Superior temporal gyrus (tissue), 1 donor: ENCODE measurements at regions not wholly inside any gene's neighbourhood (a gene's known extent, or its start where the extent isn't known, plus 50 kb on each side); places are given as distances from the start of the nearest gene placed in this dataset.

ENCODE experiments used
- DNase-seq: peaks from one replicate; pipeline ENCODE4 v3.0.0-alpha.2; 2016; ENCODE audit errors: extremely low spot score

DNA sequence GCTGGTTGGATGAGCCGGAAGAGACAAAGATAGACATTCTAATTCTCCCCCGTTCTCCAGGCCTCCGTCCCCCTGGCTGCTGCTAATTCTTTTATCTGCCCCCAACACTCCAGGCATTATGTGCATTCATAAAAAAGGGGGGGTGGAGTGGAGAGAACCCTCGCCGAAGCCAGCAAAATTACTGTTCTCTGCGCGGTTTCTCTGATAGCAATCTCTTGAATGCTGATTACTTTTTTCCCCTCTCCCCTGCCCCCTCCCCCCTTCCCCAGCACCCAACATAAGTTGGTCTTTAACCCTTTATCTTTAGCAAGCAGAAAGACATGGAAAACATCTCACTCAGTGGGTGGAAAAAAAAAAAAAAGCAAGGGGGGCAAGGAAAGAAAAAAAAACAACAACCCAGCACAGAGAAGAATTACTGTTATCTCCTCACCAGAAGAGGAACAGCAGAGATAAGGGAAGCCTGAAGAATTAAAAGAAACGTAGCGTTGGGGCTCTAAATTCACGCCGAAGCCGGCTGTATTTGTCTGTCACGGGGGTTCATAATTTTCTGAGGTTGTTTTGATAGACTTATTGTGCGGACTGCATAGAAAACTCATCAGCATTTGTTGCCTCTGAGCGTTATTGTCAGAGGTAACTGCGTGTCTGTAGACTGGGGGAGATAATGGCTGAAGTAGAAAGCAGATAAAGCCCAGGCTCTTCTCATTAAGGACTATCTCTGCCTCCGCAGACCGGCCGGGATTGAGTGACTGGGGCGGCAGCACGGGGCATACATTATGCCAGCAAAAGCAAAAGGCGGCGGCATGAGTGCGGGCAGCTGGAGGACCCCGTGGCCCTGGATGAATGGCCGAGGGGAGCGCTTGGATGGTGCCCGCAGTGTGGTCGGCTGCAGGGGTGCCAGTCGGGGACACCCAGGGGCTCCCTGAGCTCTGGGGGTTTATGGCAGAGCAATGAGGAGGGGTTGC lies 126.9 kb downstream of the MRM1 start:
- no peak for DNase-seq

DNA sequence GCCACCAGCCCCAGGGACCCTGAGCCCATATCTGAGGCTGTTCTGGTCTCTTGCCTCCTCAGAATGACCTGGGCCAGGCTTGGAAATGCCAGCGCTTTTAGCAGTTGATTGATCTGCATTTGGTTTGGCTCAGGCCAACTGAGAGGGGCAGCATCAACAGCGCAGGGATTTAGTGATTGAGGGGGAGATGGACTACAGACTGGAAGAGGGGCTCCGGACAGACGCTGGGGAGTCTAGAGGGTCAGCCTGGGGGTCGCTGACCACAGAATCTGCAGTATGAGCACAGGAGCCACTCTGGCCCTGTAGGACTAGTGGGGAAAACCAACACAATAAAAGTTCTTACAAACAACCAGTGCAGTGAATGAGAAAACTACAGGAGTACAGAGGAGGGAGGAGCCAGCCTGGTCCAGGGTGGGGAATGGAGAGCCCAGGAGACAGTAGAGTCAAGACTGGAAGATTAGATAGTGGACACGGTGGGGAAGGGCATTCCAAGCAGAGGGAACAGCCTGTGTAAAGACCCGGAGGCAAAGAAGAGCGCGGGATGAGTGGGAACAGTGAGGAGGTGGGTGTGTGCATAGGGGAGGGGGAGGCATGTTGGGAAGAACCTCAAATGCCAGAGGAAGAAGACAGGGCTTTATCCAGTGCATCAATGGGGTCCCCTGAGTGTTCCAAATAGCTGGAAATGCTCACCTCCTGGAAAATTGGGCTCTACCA lies 128.9 kb downstream of the MRM1 start:
- no peak for DNase-seq

DNA sequence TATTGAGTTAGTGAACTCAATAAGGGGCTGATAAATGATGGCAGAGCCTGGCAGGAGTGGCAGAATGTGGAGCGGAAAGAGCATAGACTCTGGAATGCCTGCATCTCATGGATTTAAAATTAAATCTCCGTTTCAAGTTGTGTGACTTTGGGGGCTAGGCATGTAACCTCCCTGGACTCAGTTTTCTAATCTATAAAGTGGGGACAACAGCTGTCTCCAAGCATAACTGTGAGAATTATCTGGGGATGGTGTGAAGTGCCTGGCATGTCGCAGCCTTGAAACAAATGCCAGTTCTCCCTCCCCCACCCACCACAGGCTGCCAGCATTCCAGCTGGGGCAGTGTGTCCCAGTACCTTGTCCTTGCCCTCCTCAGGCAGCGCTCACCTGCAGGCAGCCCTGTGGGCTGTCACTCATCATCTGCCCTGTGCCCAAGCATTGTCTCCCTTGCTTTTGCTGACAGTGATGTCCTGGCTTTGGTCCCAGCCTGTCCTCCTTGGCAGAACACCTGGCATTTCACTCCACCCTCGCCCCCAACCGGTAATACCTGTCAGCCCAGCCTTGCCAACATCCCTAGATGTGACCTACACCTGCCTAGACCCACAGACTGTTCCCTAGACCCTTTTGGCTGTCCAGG lies 129.6 kb downstream of the MRM1 start:
- no peak for DNase-seq

DNA sequence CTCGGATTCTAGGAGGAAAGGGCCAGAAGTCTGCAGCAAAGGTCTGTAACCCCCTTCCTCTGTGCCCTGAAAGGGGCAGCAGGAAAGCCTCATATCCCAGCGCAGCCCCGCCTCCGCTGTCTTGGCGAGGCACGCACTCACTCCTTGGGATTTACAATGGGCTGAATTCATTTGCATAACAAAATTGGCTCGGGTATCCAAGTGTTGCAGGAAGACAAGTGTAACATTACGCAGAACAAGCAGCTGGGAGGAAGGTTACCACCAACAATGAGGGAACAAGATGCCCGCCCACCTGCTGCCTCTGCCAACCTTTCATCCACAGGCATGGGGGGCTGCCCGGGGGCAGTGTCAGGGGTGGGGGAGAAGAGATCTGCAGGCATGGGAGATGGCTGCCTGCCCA lies 130.4 kb downstream of the MRM1 start:
- DNase-seq: no peak

DNA sequence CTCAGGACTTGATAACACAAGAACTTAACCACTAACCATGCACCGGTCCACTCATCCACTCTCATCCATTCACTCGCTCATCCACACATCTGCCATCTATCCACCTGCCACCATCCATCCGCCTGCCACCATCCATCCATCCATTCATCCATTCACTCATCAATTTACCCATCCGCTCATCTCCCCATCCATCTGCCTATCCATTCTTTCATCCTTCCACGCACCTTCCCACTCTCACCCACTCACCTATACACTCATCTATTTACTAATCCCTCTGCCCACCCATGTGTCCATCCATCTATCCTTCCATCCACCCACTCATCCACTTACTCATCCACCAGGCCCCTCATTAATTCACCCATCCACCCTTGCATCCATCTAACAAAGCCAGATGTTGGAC lies 131.0 kb downstream of the MRM1 start:
- no peak for DNase-seq

DNA sequence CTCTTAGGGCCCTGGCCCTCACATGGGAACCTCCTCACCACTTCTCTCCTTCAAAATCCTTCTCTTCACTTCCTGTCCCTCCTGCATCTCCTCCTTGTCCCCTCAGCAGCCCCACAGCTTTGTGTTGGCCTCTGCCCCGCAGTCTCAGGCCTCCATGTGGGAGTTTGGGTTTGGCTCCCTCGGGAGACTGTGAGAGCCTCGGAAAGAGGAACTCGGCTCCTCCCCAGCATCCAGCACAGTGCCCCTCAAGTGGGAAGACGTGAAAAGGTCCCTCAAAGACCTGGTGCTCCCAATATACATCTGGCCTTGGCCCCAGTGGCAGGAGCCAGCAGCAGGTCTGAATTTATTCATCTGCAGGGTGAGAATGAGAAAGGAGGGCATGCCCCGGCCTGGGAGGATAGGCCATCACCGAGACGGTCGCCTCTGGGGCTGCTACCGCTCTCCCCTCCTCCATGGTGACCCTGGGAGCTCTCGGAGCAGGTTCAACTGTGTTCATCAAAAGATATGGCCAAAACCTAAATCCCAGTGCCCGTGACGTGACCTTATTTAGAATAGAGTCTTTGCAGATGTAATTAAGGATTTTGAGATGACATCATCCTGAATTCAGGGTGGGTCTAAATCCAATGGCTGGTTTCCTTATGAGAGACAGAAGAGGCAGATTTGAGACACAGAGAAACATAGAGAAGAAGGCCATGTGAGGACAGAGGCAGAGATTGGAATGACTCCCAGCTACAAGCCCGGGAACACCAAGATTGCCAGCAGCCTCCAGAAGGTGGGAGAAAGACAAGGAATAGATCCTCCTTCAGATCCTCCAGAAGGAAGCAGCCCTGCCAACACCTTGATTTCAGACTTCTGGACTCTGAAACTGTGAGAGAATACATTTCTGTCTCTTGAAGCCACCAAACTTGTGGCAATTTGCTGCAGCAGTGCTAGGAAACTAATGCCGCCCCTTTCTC lies 135.1 kb downstream of the MRM1 start:
- DNase-seq: peak; percentile 66

DNA sequence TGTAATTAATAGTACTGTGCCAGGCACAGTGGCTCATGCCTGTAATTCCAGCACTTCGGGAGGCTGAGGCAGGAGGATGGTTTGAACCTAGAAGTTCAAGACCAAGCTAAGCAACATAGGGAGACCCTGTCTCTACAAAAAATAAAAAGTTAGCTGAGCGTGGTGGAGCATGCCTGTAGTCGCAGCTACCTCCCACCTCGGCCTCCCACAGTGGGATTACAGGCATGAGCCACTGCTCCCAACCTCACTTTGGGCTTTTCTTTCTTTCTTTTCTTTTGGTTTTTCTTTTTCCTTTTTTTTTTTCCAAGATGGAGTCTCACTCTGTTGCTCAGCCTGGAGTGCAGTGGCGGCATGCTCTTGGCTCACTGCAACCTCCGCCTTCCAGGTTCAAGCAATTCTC lies 137.8 kb downstream of the MRM1 start:
- DNase-seq: no peak

DNA sequence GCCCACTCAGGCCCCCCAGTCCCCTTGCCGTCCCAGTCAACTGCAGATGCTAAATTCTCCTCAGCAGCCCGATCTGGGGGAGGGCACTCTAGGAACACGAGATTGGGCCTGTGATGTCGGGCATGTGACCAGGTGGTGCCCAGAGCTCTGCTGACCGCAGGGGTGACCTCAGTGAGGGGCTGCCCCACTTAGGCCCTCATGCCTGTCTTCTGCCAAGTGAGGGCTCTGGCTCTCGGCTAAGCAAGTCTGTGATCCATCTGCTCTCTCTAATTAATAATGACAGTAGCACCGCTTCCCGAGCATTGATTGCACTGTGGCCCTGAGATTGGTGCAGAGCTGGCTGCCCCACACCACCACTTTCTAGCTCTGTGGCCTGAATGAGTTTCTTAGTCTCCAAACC lies 138.8 kb downstream of the MRM1 start:
- no peak for DNase-seq

DNA sequence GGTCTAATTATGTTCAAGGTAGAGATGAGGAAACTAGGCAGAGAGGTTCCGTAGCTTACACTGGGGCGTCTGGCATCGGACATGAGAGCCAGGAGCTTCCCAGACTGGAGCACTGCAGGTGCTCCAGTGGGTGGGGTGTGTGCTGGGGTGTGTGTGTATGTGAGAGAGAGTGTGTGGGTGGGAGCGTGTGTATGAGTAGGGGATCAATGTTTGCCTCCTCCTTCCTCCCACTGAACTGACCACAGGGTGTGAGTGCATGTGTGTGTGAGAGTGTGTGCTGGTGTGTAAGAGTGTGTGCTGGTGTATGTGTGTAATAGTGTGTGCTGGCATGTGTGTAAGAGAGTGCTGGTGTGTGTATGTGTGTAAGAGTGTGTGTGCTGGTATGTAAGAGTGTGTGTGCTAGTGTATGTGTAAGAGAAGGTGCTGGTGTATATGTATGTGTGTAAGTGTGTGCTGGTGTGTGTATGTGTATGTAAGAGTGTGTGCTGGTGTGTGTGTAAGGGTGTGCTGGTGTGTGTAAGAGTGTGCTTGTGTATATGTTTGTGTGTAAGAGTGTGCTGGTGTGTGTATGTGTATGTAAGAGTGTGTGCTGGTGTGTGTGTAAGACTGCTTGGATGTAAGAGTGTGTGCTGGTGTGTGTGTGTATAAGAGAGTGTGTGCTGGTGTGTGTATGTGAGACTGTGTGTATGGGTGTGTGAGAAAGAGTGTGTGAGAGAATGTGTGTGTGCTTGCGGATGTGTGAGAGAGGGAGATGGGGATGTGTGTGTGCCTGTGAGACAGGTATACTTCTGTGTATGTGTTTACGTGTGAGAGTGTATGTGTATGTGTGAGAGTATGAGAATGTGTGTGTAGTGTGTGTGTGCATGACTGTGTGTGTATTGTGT lies 139.9 kb downstream of the MRM1 start:
- no peak for DNase-seq

DNA sequence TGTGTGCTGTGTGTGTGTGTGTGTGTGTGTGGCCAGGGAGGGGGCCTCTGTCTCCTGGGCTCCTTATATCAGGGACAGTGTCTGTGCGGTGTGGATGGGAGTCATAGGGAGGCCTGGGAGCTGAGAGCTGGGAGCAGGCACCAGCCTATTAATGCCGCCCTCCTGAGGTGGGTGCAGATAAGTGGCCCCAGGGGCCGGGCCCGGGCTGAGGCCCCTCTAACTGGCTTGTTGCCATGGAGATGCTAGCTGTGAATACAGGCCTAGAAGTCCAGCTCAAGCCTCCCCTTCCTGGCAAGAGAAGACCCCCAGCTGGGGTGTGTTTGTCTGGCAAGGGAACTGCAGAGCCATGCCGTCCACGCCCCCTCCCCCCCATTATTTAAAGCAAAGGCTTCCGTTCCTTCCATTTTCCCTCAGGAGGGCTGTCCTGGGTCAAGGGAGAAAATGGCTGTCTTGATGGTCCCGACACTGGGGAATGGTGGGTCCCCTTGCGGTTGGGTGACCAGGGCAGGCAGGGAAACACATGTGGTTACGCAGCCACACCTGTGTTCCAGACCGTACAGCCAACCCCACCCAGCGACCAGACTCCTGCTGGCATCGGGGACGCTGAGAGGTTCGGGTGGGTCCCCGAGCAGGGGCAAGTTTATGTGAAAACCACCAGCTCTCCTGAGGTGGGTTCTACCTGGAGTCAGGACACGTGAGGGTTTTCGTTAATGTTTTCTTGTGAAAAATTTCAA lies 141.1 kb downstream of the MRM1 start:
- DNase-seq: no peak

DNA sequence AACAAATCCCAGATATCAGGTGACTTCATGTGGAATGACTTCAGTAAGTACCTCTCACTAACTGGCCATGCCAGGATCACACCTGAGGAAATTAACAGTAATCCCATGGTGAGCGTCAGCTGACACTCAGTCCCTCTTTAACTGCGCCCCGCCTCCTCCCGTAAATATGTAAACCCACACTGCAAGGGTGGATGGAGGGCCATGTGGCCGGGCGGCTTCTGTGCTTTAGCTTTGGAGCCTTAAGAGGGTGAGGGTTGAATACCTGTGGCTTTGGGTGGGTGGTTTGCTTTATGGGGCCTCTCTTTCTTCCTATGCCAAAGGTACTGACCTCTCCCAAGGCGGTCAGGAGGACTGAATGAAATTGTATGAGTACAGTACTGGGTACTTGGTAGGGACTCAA lies 141.7 kb downstream of the MRM1 start:
- no peak for DNase-seq

DNA sequence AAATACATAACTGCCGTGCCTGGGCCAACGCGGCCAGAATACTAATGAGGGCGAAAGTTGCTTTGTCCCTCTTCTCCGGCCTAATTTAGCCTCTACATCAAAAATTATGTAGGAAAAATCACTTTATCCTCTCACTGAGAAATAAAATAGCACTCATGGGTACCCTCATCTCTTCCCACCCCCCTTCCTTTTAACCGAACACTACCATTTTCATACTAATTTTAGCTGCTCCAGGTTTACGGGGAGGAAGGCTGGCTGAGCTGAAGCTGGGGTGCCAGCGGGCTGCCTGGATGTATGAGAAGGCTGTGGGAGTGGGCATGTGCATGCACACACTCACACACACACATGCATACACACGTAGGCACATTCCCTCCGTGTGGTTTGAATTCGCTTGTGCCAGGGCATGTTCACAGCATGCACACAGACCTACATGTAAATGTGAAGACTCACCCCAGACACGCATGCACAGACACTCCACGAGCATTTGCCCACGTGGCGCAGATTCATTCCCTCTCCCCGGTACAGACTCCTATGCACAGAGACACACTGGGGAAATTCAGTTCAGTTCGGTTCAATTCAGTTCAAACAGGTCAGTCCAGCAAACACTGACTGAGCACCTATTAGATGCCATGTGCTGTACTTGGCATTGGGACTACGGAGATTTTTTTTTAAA lies 145.1 kb downstream of the MRM1 start:
- DNase-seq: no peak

DNA sequence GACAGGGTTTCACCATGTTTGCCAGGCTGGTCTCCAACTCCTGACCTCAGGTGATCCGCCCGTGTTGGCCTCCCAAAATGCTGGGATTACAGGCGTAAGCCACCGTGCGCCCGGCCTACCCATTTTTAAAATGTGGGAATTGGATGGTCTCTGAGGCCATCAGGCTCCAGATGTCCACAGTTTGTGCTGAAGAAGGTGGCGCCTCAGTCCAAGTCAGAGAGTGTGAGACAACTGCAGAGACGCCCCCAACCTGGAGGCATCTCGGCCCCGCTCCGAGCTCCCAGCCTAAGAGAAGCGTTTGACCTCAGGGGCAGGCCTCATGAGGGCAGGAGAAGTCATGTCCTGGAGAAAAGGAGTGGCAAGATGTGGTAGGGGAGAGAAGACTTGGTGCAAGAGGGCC lies 146.5 kb downstream of the MRM1 start:
- DNase-seq: no peak

DNA sequence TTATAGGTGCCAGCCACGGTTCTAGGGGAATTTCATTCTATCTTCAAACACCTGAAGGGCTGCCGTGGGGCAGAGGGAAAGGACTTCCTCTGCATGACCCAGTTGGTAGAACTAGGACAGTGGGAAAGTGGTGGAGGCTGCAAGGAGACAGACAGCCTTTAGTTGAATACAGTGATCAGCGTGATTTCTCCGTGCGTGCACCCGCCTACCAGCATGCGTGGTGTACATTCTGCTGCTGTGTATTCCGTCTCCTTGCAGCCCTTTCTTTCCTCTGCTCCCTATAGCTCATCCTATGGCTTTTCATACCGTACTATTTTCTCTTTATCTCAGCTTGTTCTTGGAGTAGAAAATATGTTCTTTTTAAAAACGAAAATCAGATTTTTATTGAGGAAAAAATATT lies 146.9 kb downstream of the MRM1 start:
- DNase-seq: no peak

DNA sequence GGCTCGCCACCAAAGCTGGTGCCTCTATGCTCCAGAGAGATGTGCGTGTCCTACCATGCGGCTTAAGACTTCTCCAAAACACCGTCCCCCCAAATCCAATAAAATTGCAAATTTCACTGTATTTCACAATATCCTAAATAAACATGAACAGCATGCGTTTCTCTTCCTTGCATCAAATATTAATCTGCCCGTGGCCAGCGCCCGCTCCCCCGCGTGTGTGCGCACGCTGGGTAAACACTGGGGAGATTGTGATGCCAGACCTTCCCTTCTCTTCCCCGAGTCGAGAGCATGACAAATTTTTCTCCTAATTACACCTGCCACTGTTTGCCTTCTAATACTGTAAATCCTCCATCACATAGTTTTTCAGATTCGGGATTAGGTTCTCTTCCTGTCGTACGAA lies 148.1 kb downstream of the MRM1 start:
- no peak for DNase-seq

DNA sequence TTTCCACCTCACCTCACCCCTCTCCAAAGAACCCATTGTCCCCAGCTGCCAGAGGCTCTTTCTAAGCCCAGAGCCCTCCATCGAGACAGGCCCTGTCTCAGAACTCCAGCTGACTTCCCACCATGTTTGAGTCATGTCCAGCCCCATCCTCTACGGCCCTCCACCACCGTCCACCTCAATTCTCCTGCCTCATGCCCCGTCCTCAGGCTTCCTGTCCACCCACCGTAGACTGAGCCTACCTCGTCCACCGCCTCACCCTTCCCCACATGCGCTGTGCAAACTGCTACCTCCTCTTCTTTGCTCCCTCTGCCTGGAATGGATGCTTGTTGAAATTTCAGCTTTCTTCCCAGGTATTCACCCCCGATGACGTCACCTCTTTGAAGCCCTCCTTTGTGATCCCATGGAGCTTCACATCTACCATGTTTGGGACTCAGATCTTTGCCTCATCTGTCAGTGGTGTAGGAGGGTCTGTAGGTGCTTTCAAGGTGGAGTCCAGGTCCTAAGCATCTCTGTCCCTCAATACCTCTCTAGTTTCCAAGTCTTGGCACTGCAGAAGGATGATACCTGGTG lies 149.0 kb downstream of the MRM1 start:
- no peak for DNase-seq

DNA sequence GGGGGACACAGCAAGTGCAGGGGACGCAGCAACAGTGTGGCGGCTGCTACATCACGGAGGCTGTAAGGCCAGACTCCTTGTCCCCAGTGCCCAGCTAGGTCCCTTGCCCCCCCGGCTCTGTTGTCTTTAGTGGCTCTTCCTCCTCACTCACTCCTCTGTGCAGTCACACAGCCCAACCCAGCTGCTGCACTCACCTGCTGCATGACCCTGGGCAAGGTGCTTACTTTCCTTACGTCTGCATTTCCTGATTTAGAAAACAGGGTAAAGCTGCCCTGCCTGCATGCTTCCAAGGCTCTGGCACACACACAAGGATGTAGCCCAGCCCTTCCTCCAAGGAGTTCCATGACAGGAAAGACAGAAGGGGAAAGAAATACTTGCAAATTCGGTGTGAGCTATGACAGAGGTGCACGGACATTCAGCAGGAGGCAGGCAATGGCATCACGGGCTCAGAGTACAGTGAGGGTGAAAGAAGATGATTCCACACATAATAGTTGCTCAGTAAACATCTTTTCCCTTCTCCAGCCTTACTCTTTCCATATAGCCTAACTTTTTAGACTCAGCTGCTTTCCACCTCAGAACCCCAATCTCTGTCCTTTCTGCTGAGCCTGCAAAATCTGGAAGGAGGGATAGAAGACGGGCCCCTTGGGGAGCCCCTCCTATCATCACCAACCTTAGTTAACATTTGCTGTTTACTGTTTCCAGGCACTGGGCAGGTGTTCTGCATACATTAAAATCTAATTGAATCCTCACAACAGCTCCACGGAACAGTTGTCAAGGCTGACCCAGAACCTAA lies 150.9 kb downstream of the MRM1 start:
- DNase-seq: no peak

DNA sequence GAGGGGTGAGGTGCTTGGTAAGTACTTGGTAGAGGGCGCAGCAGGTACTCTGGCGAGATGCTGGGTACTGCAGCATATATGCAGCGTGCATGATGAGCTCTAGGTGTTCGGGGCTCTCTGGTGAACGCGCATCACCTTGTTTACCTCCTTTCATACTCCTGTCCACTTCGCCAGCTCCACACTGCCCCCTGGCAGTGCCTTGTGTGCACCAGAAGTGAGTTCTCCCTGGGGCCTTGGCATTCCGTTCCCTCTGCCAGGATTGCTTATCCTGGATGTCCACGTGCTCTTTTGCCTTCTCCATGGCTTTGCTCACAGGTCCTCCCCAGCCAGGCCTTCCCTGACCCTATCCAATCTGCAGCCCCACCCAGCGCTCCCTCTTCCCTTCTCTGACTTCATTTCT lies 154.2 kb downstream of the MRM1 start:
- no peak for DNase-seq
